ENCODE measurements at regions not wholly inside any gene's neighbourhood (a gene's known extent, or its start where the extent isn't known, plus 50 kb on each side); places are given as distances from the start of the nearest gene placed in this dataset.

DNA sequence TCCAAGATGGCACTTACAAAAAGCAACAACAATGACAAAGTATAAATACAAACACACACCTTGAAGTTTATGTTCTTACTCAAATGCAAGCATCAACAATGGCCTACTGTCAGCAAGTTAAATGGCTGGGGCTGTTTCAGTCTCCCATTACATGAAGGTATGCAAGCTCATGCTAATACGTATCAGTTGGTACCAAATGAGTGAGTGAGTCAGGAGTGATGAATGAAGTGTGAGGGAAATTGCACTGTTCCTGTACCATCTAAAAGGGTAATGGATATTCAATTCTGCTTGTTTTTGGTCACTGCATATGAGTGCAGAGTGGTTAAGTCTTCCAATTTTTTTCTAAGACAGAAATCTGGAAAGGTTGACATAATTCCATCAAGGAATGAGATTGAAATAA, 964.9 kb downstream of the MAT2B start:
- TF ChIP-seq, protein P1, sequence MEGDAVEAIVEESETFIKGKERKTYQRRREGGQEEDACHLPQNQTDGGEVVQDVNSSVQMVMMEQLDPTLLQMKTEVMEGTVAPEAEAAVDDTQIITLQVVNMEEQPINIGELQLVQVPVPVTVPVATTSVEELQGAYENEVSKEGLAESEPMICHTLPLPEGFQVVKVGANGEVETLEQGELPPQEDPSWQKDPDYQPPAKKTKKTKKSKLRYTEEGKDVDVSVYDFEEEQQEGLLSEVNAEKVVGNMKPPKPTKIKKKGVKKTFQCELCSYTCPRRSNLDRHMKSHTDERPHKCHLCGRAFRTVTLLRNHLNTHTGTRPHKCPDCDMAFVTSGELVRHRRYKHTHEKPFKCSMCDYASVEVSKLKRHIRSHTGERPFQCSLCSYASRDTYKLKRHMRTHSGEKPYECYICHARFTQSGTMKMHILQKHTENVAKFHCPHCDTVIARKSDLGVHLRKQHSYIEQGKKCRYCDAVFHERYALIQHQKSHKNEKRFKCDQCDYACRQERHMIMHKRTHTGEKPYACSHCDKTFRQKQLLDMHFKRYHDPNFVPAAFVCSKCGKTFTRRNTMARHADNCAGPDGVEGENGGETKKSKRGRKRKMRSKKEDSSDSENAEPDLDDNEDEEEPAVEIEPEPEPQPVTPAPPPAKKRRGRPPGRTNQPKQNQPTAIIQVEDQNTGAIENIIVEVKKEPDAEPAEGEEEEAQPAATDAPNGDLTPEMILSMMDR (IDR thresholded peaks at IDR 0.05; ENCODE audit: poor library complexity): no peak
- no peak for TF ChIP-seq EZH2 (IDR thresholded peaks at IDR 0.05; ENCODE audit: borderline replicate concordance)

Measured in hepatocyte (in vitro differentiated cells).